ENCODE measurements at regions not wholly inside any gene's neighbourhood (a gene's known extent, or its start where the extent isn't known, plus 50 kb on each side); places are given as distances from the start of the nearest gene placed in this dataset.
"Not testable (repeated sequence)": the region's sequence is repeated elsewhere in the genome, so short reads cannot be mapped to it uniquely, and the experiment has no call there.

DNA sequence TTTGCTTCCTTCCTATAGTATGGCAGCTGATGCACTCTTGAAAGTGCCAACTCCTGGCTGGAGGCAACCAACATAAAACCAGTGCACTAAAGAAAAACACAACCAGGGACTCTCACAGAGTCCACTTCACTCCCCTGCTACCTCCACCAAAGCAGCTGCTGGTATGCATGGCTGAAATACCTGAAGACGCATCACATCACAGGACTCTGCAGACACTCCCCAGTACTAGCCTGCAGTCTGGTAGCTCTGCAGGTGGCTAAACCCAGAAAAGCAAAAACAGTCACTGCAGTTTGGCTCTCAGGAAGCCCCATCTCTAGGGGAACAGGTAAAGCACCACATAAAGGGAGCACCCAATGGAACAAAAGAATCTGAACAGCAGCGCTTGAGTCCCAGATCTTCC lies 473.0 kb upstream of the SPTLC3 start:
- Histone ChIP-seq H3K36me3 (no peaks in the 10 kb centered on the region), H3K27me3 (no peaks in the 10 kb centered on the region), H3K4me3 (no peak overlapping the region), H3K4me1 (no peaks in the 10 kb centered on the region), H3K27ac (no peak overlapping the region), H3K9me3 (no peaks in the 10 kb centered on the region)
- DNase-seq = no peak
- ATAC-seq (ENCODE audit: low FRiP score in 2 of 2) = no peak
- TF ChIP-seq POLR2A (IDR thresholded peaks at IDR 0.05) (no peak), EP300 (IDR thresholded peaks at IDR 0.05) (no peak), POLR2AphosphoS5 (IDR thresholded peaks at IDR 0.05) (no peak)
- TF ChIP-seq, protein P1, sequence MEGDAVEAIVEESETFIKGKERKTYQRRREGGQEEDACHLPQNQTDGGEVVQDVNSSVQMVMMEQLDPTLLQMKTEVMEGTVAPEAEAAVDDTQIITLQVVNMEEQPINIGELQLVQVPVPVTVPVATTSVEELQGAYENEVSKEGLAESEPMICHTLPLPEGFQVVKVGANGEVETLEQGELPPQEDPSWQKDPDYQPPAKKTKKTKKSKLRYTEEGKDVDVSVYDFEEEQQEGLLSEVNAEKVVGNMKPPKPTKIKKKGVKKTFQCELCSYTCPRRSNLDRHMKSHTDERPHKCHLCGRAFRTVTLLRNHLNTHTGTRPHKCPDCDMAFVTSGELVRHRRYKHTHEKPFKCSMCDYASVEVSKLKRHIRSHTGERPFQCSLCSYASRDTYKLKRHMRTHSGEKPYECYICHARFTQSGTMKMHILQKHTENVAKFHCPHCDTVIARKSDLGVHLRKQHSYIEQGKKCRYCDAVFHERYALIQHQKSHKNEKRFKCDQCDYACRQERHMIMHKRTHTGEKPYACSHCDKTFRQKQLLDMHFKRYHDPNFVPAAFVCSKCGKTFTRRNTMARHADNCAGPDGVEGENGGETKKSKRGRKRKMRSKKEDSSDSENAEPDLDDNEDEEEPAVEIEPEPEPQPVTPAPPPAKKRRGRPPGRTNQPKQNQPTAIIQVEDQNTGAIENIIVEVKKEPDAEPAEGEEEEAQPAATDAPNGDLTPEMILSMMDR (IDR thresholded peaks at IDR 0.05) = no peak
- WGBS, 2 donors = 88 to 96% methylated on average over 2 of the region's 2 CpGs

- H3K9me3 ChIP-seq = no peaks in the 10 kb centered on the region
- WGBS, 2 donors = 68 to 69% methylated on average over 2 of the region's 2 CpGs
- ATAC-seq (ENCODE audit: low FRiP score in 2 of 2) = no peak
- H3K4me3 ChIP-seq = no peak overlapping the region
- no peaks in the 10 kb centered on the region for H3K4me1 ChIP-seq
- no peaks in the 10 kb centered on the region for H3K36me3 ChIP-seq
- TF ChIP-seq POLR2AphosphoS5 (IDR thresholded peaks at IDR 0.05) = no peak
- no peak for TF ChIP-seq POLR2A (IDR thresholded peaks at IDR 0.05)
- TF ChIP-seq EP300 (IDR thresholded peaks at IDR 0.05) = no peak
- TF ChIP-seq, protein P1 (IDR thresholded peaks at IDR 0.05) = no peak
- no peak for DNase-seq
- H3K27me3 ChIP-seq = no peaks in the 10 kb centered on the region
- no peak overlapping the region for H3K27ac ChIP-seq
Measured at GRCh38 chr20:12554426-12554825, 454.3 kb upstream of the SPTLC3 start.

DNA sequence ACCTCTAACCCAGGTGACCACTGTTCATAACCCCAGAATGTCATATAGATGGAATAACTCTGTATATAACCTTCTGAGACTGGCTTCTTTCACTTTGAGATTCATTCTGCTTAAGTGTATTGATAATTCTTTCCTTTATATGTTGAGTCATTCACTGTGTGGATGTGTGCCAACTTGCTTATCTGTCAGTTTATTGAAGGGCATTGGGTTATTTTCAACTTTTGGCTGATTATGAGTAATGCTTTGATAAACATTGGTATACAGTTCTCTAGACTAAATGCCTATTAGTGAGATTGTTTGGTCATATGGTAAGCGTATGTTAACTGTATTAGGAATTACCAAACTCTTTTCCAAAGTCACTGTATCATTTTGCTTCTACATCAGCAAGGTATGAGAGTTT lies 453.4 kb upstream of the SPTLC3 start:
- no peak overlapping the region for H3K27ac ChIP-seq
- no peaks in the 10 kb centered on the region for H3K27me3 ChIP-seq
- H3K4me3 ChIP-seq = no peak overlapping the region
- DNase-seq = no peak
- WGBS, 2 donors = 76 to 81% methylated on average over 1 of the region's 1 CpG
- ATAC-seq (ENCODE audit: low FRiP score in 2 of 2) = no peak
- no peaks in the 10 kb centered on the region for H3K9me3 ChIP-seq
- H3K4me1 ChIP-seq = no peaks in the 10 kb centered on the region
- TF ChIP-seq EP300 (IDR thresholded peaks at IDR 0.05) (no peak), POLR2AphosphoS5 (IDR thresholded peaks at IDR 0.05) (no peak)
- no peaks in the 10 kb centered on the region for H3K36me3 ChIP-seq

DNA sequence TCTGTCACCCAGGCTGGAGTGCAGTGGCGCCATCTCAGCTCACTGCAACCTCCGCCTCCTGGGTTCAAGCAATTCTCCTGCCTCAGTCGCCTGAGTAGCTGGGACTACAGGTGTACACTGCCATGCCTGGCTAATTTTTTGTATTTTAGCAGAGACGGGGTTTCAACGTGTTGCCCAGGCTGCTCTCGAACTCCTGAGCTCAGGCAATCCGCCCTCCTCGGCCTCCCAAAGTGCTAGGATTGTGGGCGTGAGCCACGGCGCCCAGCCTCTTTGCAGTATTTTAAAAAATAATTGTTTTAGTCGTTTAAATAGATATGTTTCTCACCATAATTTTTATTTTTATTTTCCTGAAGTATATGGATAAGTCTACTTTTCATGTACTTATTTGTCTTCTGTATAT lies 452.9 kb upstream of the SPTLC3 start:
- H3K4me3 ChIP-seq; H3K36me3 ChIP-seq; H3K4me1 ChIP-seq; H3K9me3 ChIP-seq; H3K27me3 ChIP-seq; ATAC-seq (ENCODE audit: low FRiP score in 2 of 2); H3K27ac ChIP-seq: not testable (repeated sequence)
- peak in 1 of 2 donors; percentile 15 for DNase-seq
- 89 to 94% methylated on average over 12 of the region's 12 CpGs for WGBS, 2 donors

DNA sequence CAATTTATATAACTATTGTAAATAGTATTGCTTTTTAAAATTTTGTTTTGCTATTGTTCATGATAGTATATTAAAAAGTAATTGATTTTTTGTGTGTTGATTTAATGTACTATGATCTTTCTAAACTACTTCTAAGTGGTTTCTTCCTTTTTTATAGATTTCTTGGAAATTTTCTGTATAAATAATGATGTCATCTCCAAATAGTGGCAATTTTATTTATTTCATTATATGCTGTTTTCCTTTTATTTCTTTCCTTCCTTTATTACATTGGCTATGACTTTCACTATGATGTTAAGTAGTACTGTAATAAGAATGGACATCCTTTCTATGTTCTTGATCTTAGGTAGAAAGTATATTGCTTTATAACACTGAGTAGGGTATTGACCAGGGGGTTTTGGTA lies 451.5 kb upstream of the SPTLC3 start:
- no peak for ATAC-seq (ENCODE audit: low FRiP score in 2 of 2)

GRCh38 chr20:12564979-12565378 lies 443.8 kb upstream of the SPTLC3 start:
- Histone ChIP-seq H3K27ac (no peak overlapping the region), H3K4me1 (no peaks in the 10 kb centered on the region), H3K36me3 (no peaks in the 10 kb centered on the region), H3K9me3 (peaks cover 0 to 5% (median 2%) of the 10 kb centered on the region in 4 donors), H3K4me3 (no peak overlapping the region), H3K27me3 (no peaks in the 10 kb centered on the region)
- TF ChIP-seq POLR2AphosphoS5 (IDR thresholded peaks at IDR 0.05) (no peak), EP300 (IDR thresholded peaks at IDR 0.05) (no peak), POLR2A (IDR thresholded peaks at IDR 0.05) (no peak)
- TF ChIP-seq, protein P1 (IDR thresholded peaks at IDR 0.05) = no peak
- ATAC-seq (ENCODE audit: low FRiP score in 2 of 2) (no peak), DNase-seq (no peak)
- WGBS, 2 donors = 83 to 84% methylated on average over 4 of the region's 4 CpGs

More for the DNA sequence above, 451.5 kb upstream of the SPTLC3 start:
- DNase-seq = no peak
- H3K36me3 ChIP-seq = no peaks in the 10 kb centered on the region
- H3K4me1 ChIP-seq = no peaks in the 10 kb centered on the region
- H3K4me3 ChIP-seq = no peak overlapping the region
- TF ChIP-seq POLR2A (IDR thresholded peaks at IDR 0.05) (no peak), EP300 (IDR thresholded peaks at IDR 0.05) (no peak), POLR2AphosphoS5 (IDR thresholded peaks at IDR 0.05) (no peak)
- TF ChIP-seq, protein P1 (IDR thresholded peaks at IDR 0.05) = no peak
- no peaks in the 10 kb centered on the region for H3K27me3 ChIP-seq
- no peak overlapping the region for H3K27ac ChIP-seq
- peaks cover 0 to 5% (median 2%) of the 10 kb centered on the region in 4 donors for H3K9me3 ChIP-seq

Measured in upper lobe of left lung (tissue), 6 donors.